LNCAP (cell line): ENCODE measurements at regions not wholly inside any gene's neighbourhood (a gene's known extent, or its start where the extent isn't known, plus 50 kb on each side); places are given as distances from the start of the nearest gene placed in this dataset.

Experiments used
- CTCF ChIP-seq: fragments of 450-650 bp; IDR thresholded peaks from 2 replicates; pipeline ENCODE4 v1.5.1; 2017; ENCODE audit warnings: mild to moderate bottlenecking

- TF ChIP-seq CTCF, result no peak
These were observed 310.1 kb upstream of the SORL1-AS1 start for GRCh38 chr11:121762820-121763219.

- TF ChIP-seq CTCF, result no peak
These were observed 308.4 kb upstream of the SORL1-AS1 start for GRCh38 chr11:121761186-121761585.

DNA sequence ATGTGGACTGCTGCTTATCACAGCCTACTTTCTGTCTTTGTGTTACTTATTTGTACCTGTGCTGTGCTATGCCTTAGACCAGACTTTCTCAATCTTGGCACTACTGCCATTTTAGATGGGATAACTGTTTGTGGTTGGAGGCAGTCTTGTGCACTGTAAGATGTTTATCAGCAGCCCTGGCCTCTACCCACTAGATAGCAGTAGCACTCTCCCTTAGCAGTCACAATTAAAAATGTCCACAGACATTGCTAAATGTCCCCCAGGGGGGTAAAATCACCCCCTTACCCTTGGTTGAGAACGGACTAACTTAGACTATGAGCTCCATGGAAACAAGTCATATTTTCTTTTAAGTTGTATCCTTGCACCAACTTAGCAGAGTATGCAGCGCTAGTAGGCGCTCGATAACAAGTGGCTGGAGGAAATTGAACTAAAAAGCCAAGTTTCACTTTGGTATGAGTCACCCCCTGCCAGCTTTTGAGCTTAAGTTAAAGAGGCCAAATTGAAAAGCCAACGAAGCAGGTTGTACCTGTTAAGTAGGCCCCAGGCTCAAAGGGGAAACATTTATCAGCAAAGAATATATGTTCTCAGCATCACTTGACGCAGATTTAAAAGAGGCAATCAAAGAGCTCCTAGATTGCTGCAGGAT, 304.8 kb upstream of the SORL1-AS1 start:
- TF ChIP-seq CTCF, result no peak

DNA sequence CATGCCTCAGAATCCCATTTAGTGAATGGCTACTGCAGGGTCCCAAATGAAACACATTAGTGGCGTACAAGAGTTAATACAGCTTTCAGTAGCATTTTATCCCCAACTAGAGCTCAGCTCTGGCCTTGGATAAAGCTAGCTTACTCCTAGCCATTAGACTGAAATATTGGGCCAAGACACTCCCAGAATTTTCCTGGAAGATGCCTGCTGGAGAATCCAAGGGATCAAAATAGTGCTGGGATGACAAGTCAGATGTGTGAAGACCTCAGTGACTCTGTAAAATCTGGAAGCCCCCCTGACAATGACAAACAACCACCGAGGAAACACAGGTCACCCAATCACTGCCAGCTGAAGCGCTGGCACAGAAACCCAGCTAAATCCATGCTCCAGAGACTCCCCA, 303.1 kb upstream of the SORL1-AS1 start:
- no peak for TF ChIP-seq CTCF

DNA sequence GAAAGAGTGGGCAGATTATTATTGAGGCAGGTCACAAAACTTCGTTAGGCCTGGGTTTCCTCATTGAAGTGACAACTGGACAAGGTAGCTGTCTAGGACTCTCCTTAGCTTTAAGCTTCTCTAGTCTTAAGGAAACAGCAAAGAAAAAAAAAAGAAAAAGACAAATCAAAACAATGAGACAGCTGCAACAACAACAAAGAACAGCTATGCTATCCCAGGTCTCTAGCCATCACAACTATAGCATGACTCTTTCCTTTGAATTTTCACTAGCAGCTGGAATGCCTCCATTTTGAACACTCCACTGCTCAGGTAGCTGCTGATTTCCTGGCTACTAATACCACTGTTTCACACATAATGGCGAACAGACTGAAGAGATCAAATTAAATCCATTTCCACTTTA, 302.4 kb upstream of the SORL1-AS1 start:
- no peak for TF ChIP-seq CTCF

DNA sequence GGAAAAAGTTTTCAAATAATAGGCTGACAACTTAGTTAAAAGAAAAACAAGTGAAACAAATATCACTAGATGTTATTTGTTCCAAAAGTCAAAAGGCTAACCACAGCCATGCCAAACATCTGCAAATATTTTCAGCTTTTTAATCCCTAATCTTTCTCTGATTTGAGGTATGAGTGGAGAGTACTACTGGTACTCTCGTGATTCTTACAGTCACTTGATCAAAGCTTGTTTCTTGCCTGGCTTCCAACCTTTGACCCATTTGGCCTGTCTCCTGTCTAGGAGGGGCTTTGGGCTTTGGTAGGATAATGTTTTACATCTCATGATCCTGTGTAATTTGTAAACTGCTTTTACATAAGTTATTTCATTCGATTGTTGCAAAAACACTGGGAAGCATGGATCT, 301.8 kb upstream of the SORL1-AS1 start:
- no peak for TF ChIP-seq CTCF

GRCh38 chr11:121749691-121750090, 296.9 kb upstream of the SORL1-AS1 start:
- no peak for TF ChIP-seq CTCF

- TF ChIP-seq CTCF, result no peak
These were observed 295.3 kb upstream of the SORL1-AS1 start for GRCh38 chr11:121748068-121748467.
